ENCODE measurements at regions not wholly inside any gene's neighbourhood (a gene's known extent, or its start where the extent isn't known, plus 50 kb on each side); places are given as distances from the start of the nearest gene placed in this dataset.

DNA sequence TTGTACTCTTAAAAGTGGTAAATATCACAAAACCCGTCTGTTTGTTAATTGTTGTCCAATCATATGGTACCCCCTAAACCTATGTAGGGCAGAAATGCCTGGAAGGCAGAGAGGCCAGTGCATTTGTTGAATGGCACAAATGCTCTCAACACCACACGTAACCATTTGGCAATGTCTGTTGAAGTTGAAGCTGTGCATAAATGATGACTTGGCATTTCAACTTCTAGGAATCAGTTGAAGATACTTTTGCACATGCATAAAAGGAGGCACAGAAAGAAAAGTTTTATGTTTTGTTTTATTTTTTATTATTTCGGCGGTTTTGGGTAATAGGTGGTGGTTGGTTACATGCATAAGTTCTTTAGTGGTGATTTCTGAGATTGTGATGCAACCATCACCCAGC lies 246.6 kb downstream of the TAF11L14 start:
- DNase-seq (ENCODE audit: low read depth in 2 of 2) = no peak
- no peaks in the 10 kb centered on the region for H4K20me1 ChIP-seq (ENCODE audit: control insufficient read depth, extremely low read depth, insufficient read depth, low read length)
- no peak overlapping the region for H3K4me3 ChIP-seq (replicated peaks in 1 of 4; ENCODE audit: control extremely low read depth in 1 of 4, insufficient read depth in 1 of 4, low read depth in 3 of 4, low read length in 4 of 4)
- H3K4me1 ChIP-seq (ENCODE audit: control insufficient read depth, extremely low read depth, insufficient read depth, low read length) = no peaks in the 10 kb centered on the region
- no peak overlapping the region for H2AFZ ChIP-seq (ENCODE audit: low read length)
- H3K27me3 ChIP-seq (ENCODE audit: control insufficient read depth, insufficient read depth, low read length) = no peaks in the 10 kb centered on the region
- no peaks in the 10 kb centered on the region for H3K79me2 ChIP-seq (ENCODE audit: control insufficient read depth, insufficient read depth, low read length)
- no peaks in the 10 kb centered on the region for H3K36me3 ChIP-seq (ENCODE audit: control insufficient read depth, insufficient read depth, low read length)
- H3K9me3 ChIP-seq (ENCODE audit: control insufficient read depth, insufficient read depth, low read depth, low read length) = no peaks in the 10 kb centered on the region
- H3K27ac ChIP-seq (ENCODE audit: insufficient read depth, low read length) = no peak overlapping the region
- H3K4me2 ChIP-seq (ENCODE audit: extremely low read depth, insufficient read depth, low read length) = no peak overlapping the region
- TF ChIP-seq CTCF (conservative IDR thresholded peaks at IDR 0.05 in 1 of 2, IDR thresholded peaks at IDR 0.05 in 1 of 2; ENCODE audit: low read depth in 1 of 2, low read length in 2 of 2) (no peak), EZH2 (IDR thresholded peaks at IDR 0.05; ENCODE audit: low read length, missing control alignments) (no peak)
- H3K9ac ChIP-seq (ENCODE audit: insufficient read depth, low read length) = no peak overlapping the region

GRCh38 chr5:17882760-17883488 lies 248.7 kb downstream of the TAF11L14 start:
- no peak overlapping the region for H3K27ac ChIP-seq (ENCODE audit: insufficient read depth, low read length)
- H3K9ac ChIP-seq (ENCODE audit: insufficient read depth, low read length) = no peak overlapping the region
- H3K36me3 ChIP-seq (ENCODE audit: control insufficient read depth, insufficient read depth, low read length) = no peaks in the 10 kb centered on the region
- no peak overlapping the region for H2AFZ ChIP-seq (ENCODE audit: low read length)
- DNase-seq (ENCODE audit: low read depth in 2 of 2) = no peak
- H3K79me2 ChIP-seq (ENCODE audit: control insufficient read depth, insufficient read depth, low read length) = no peaks in the 10 kb centered on the region
- no peaks in the 10 kb centered on the region for H3K9me3 ChIP-seq (ENCODE audit: control insufficient read depth, insufficient read depth, low read depth, low read length)
- no peaks in the 10 kb centered on the region for H4K20me1 ChIP-seq (ENCODE audit: control insufficient read depth, extremely low read depth, insufficient read depth, low read length)
- no peak for TF ChIP-seq CTCF (conservative IDR thresholded peaks at IDR 0.05 in 1 of 2, IDR thresholded peaks at IDR 0.05 in 1 of 2; ENCODE audit: low read depth in 1 of 2, low read length in 2 of 2)
- TF ChIP-seq EZH2 (IDR thresholded peaks at IDR 0.05; ENCODE audit: low read length, missing control alignments) = no peak
- no peak overlapping the region for H3K4me3 ChIP-seq (replicated peaks in 1 of 4; ENCODE audit: control extremely low read depth in 1 of 4, insufficient read depth in 1 of 4, low read depth in 3 of 4, low read length in 4 of 4)
- H3K4me2 ChIP-seq (ENCODE audit: extremely low read depth, insufficient read depth, low read length) = no peak overlapping the region
- no peaks in the 10 kb centered on the region for H3K27me3 ChIP-seq (ENCODE audit: control insufficient read depth, insufficient read depth, low read length)
- H3K4me1 ChIP-seq (ENCODE audit: control insufficient read depth, extremely low read depth, insufficient read depth, low read length) = no peaks in the 10 kb centered on the region

GRCh38 chr5:17888155-17888554 lies 253.9 kb downstream of the TAF11L14 start:
- H3K9me3 ChIP-seq (ENCODE audit: control insufficient read depth, insufficient read depth, low read depth, low read length) = no peaks in the 10 kb centered on the region
- no peaks in the 10 kb centered on the region for H3K4me1 ChIP-seq (ENCODE audit: control insufficient read depth, extremely low read depth, insufficient read depth, low read length)
- H4K20me1 ChIP-seq (ENCODE audit: control insufficient read depth, extremely low read depth, insufficient read depth, low read length) = no peaks in the 10 kb centered on the region
- no peak overlapping the region for H3K9ac ChIP-seq (ENCODE audit: insufficient read depth, low read length)
- no peak overlapping the region for H2AFZ ChIP-seq (ENCODE audit: low read length)
- no peaks in the 10 kb centered on the region for H3K79me2 ChIP-seq (ENCODE audit: control insufficient read depth, insufficient read depth, low read length)
- H3K27ac ChIP-seq (ENCODE audit: insufficient read depth, low read length) = no peak overlapping the region
- no peak for TF ChIP-seq CTCF (conservative IDR thresholded peaks at IDR 0.05 in 1 of 2, IDR thresholded peaks at IDR 0.05 in 1 of 2; ENCODE audit: low read depth in 1 of 2, low read length in 2 of 2)
- no peak for TF ChIP-seq EZH2 (IDR thresholded peaks at IDR 0.05; ENCODE audit: low read length, missing control alignments)
- H3K4me2 ChIP-seq (ENCODE audit: extremely low read depth, insufficient read depth, low read length) = no peak overlapping the region
- H3K27me3 ChIP-seq (ENCODE audit: control insufficient read depth, insufficient read depth, low read length) = no peaks in the 10 kb centered on the region
- DNase-seq (ENCODE audit: low read depth in 2 of 2) = no peak
- no peaks in the 10 kb centered on the region for H3K36me3 ChIP-seq (ENCODE audit: control insufficient read depth, insufficient read depth, low read length)
- H3K4me3 ChIP-seq (replicated peaks in 1 of 4; ENCODE audit: control extremely low read depth in 1 of 4, insufficient read depth in 1 of 4, low read depth in 3 of 4, low read length in 4 of 4) = no peak overlapping the region
